ENCODE measurements at regions not wholly inside any gene's neighbourhood (a gene's known extent, or its start where the extent isn't known, plus 50 kb on each side); places are given as distances from the start of the nearest gene placed in this dataset.
A peak's percentile ranks its signal among the peaks of the same experiment; 100 is the strongest.

- no peak for DNase-seq
These were observed 76.1 kb upstream of the CCDC85A start for GRCh38 chr2:56107502-56108220.

GRCh38 chr2:56108806-56109205 lies 75.0 kb upstream of the CCDC85A start:
- no peak for DNase-seq

- DNase-seq, result no peak
These were observed 73.8 kb upstream of the CCDC85A start for GRCh38 chr2:56109994-56110393.

GRCh38 chr2:56113382-56113975 lies 70.3 kb upstream of the CCDC85A start:
- DNase-seq, result no peak

- DNase-seq, result no peak
These were observed 66.0 kb upstream of the CCDC85A start for GRCh38 chr2:56117764-56118163.

- no peak for DNase-seq
These were observed 65.3 kb upstream of the CCDC85A start for GRCh38 chr2:56118474-56118873.

- no peak for DNase-seq
These were observed 61.8 kb upstream of the CCDC85A start for GRCh38 chr2:56121995-56122394.

GRCh38 chr2:56123538-56123937 lies 60.3 kb upstream of the CCDC85A start:
- DNase-seq, result no peak

GRCh38 chr2:56127010-56127409 lies 56.8 kb upstream of the CCDC85A start:
- DNase-seq, result no peak

GRCh38 chr2:56127463-56128152 lies 56.2 kb upstream of the CCDC85A start:
- DNase-seq, result peak; percentile 43

GRCh38 chr2:56128235-56128634 lies 55.6 kb upstream of the CCDC85A start:
- DNase-seq, result no peak

- DNase-seq, result no peak
These were observed 53.2 kb upstream of the CCDC85A start for GRCh38 chr2:56130463-56131070.

- peak; percentile 13 for DNase-seq
These were observed 51.7 kb upstream of the CCDC85A start for GRCh38 chr2:56132138-56132537.

- DNase-seq, result no peak
These were observed 50.3 kb upstream of the CCDC85A start for GRCh38 chr2:56133441-56133840.

- DNase-seq, result no peak
These were observed 49.7 kb upstream of the CCDC85A start for GRCh38 chr2:56133931-56134629.

All from NCI-H2029 (cell line).